Body of pancreas (tissue), 4 donors: ENCODE measurements at regions not wholly inside any gene's neighbourhood (a gene's known extent, or its start where the extent isn't known, plus 50 kb on each side); places are given as distances from the start of the nearest gene placed in this dataset.

Experiments used
- ATAC-seq: fragments of 150-250 bp; one replicate; pipeline ENCODE4 v1.9.1; 2016
- DNase-seq, 4 donors: peaks; one replicate each; pipeline ENCODE4 v3.0.0-alpha.2; 2019
- H3K27ac ChIP-seq, 4 donors: fragments of 200-600 bp; sonication (generic); 1 replicate in 3 of 4; 2 replicates in 1 of 4; pipeline versions ENCODE4 v1.5.1 to v1.6.1; 2016 to 2019; ENCODE audit warnings: mild to moderate bottlenecking in 1 of 4, mixed read lengths in 1 of 4, moderate library complexity in 1 of 4
- H3K27me3 ChIP-seq, 2 donors: fragments of 200-600 bp; sonication (generic); one replicate each; pipeline ENCODE4 v1.6.0; 2016; ENCODE audit warnings: mild to moderate bottlenecking in 1 of 2
- H3K36me3 ChIP-seq, 2 donors: fragments of 200-600 bp; sonication (generic); replicated peaks in 1 of 2; 2 replicates each; pipeline ENCODE4 v1.5.1; 2016; ENCODE audit warnings: low read depth in 2 of 2; ENCODE audit not compliant: insufficient read depth in 1 of 2
- H3K4me1 ChIP-seq: fragments of 200-600 bp; sonication (generic); one replicate; pipeline ENCODE4 v1.6.0; 2016
- H3K4me3 ChIP-seq, 2 donors: fragments of 200-600 bp; sonication (generic); 1 replicate in 1 of 2; 2 replicates in 1 of 2; pipeline ENCODE4 v1.5.1; 2016 to 2019
- H3K9me3 ChIP-seq, 3 donors: fragments of 200-600 bp; sonication (generic); 1 replicate in 2 of 3; 2 replicates in 1 of 3; pipeline ENCODE4 v1.5.1; 2016
- CTCF ChIP-seq, 7 experiments: fragments of 450-650 bp in 4 of 7; fragments of 200-600 bp in 3 of 7; sonication (generic) in 3 of 7; IDR thresholded peaks; one replicate each; pipeline ENCODE4 v1.5.1; 2016 to 2019; ENCODE audit warnings: antibody characterized with exemption in 7 of 7
- POLR2A ChIP-seq, 3 donors: fragments of 450-650 bp; IDR thresholded peaks; one replicate each; pipeline ENCODE4 v1.6.1; 2016; ENCODE audit warnings: antibody characterized with exemption in 3 of 3, mild to moderate bottlenecking in 2 of 3
- WGBS, 2 donors: methylation state at CpG; one replicate each; pipeline ENCODE4 v1.1.5; 2017; 5-methylcytosine and 5-hydroxymethylcytosine counted together
- intact Hi-C: fragments of 100-400 bp; cut with DNase I; formaldehyde crosslinking; loops from one replicate; pipeline ENCODE4 v1.15.1; 2023

- TF ChIP-seq POLR2A (IDR thresholded peaks at IDR 0.05) (no peak), CTCF (IDR thresholded peaks at IDR 0.05) (no peak)
- WGBS, 2 donors, result 53 to 60% methylated on average over 3 of the region's 3 CpGs
- no peak overlapping the region for H3K4me3 ChIP-seq
- no peak overlapping the region for H3K27ac ChIP-seq
- ATAC-seq, result no peak
- no peaks in the 10 kb centered on the region for H3K4me1 ChIP-seq
- intact Hi-C loops, result no loop called here
- DNase-seq, result no peak
- H3K9me3 ChIP-seq, result no peaks in the 10 kb centered on the region
- H3K36me3 ChIP-seq, result no peaks in the 10 kb centered on the region
- H3K27me3 ChIP-seq, result no peaks in the 10 kb centered on the region
Observed at GRCh38 chr10:8893102-8893501, 838.6 kb downstream of the GATA3 start.

- DNase-seq, result no peak
- 49 to 52% methylated on average over 4 of the region's 4 CpGs for WGBS, 2 donors
- Histone ChIP-seq H3K9me3 (no peaks in the 10 kb centered on the region), H3K4me1 (no peaks in the 10 kb centered on the region), H3K27ac (no peak overlapping the region), H3K4me3 (no peak overlapping the region), H3K27me3 (no peaks in the 10 kb centered on the region), H3K36me3 (no peaks in the 10 kb centered on the region)
- ATAC-seq, result no peak
- intact Hi-C loops, result no loop called here
- TF ChIP-seq POLR2A (IDR thresholded peaks at IDR 0.05), result no peak
- no peak for TF ChIP-seq CTCF (IDR thresholded peaks at IDR 0.05)
Observed at GRCh38 chr10:8894148-8894547, 839.7 kb downstream of the GATA3 start.

- H3K9me3 ChIP-seq, result no peaks in the 10 kb centered on the region
- intact Hi-C loops, result no loop called here
Observed at GRCh38 chr10:8897769-8898168, 843.3 kb downstream of the GATA3 start.

GRCh38 chr10:8898745-8899330, 844.4 kb downstream of the GATA3 start:
- no peaks in the 10 kb centered on the region for H3K36me3 ChIP-seq
- DNase-seq (no peak), ATAC-seq (no peak)
- H3K9me3 ChIP-seq, result no peaks in the 10 kb centered on the region
- no peak overlapping the region for H3K27ac ChIP-seq
- intact Hi-C loops, result no loop called here
- H3K4me3 ChIP-seq, result no peak overlapping the region
- WGBS, 2 donors, result 48 to 50% methylated on average over 2 of the region's 2 CpGs
- no peaks in the 10 kb centered on the region for H3K4me1 ChIP-seq
- TF ChIP-seq CTCF (IDR thresholded peaks at IDR 0.05), result no peak
- TF ChIP-seq POLR2A (IDR thresholded peaks at IDR 0.05), result no peak
- no peaks in the 10 kb centered on the region for H3K27me3 ChIP-seq

More at GRCh38 chr10:8897769-8898168, 843.3 kb downstream of the GATA3 start:
- WGBS, 2 donors, result 45 to 51% methylated on average over 5 of the region's 5 CpGs
- H3K27ac ChIP-seq, result no peak overlapping the region
- no peak overlapping the region for H3K4me3 ChIP-seq
- ATAC-seq (no peak), DNase-seq (no peak)
- no peak for TF ChIP-seq CTCF (IDR thresholded peaks at IDR 0.05)
- no peak for TF ChIP-seq POLR2A (IDR thresholded peaks at IDR 0.05)
- H3K4me1 ChIP-seq, result no peaks in the 10 kb centered on the region
- no peaks in the 10 kb centered on the region for H3K27me3 ChIP-seq
- H3K36me3 ChIP-seq, result no peaks in the 10 kb centered on the region

- ATAC-seq (no peak), DNase-seq (no peak)
- WGBS, 2 donors, result 52 to 59% methylated on average over 2 of the region's 2 CpGs
- no peak overlapping the region for H3K27ac ChIP-seq
- H3K36me3 ChIP-seq, result no peaks in the 10 kb centered on the region
- intact Hi-C loops, result no loop called here
- H3K27me3 ChIP-seq, result no peaks in the 10 kb centered on the region
- H3K4me3 ChIP-seq, result no peak overlapping the region
- no peaks in the 10 kb centered on the region for H3K9me3 ChIP-seq
- no peaks in the 10 kb centered on the region for H3K4me1 ChIP-seq
- no peak for TF ChIP-seq POLR2A (IDR thresholded peaks at IDR 0.05)
- no peak for TF ChIP-seq CTCF (IDR thresholded peaks at IDR 0.05)
Observed at GRCh38 chr10:8902926-8903325, 848.4 kb downstream of the GATA3 start.
